ENCODE measurements at regions not wholly inside any gene's neighbourhood (a gene's known extent, or its start where the extent isn't known, plus 50 kb on each side); places are given as distances from the start of the nearest gene placed in this dataset.

- no peaks in the 10 kb centered on the region for H3K9me3 ChIP-seq
- TF ChIP-seq TCF12 (IDR thresholded peaks at IDR 0.05) (no peak), ELF1 (IDR thresholded peaks at IDR 0.05) (no peak), GATA2 (CRISPR knock-in tag; IDR thresholded peaks at IDR 0.05) (no peak), NRF1 (IDR thresholded peaks at IDR 0.05; ENCODE audit: low read depth, low read length) (no peak), FOXM1 (IDR thresholded peaks at IDR 0.05; ENCODE audit: low read depth) (no peak), RXRA (IDR thresholded peaks at IDR 0.05; ENCODE audit: borderline replicate concordance, low read depth) (no peak), EZH2phosphoT487 (IDR thresholded peaks at IDR 0.05; ENCODE audit: borderline replicate concordance, low read depth) (no peak), USF2 (IDR thresholded peaks at IDR 0.05; ENCODE audit: borderline replicate concordance, low read depth, low read length) (no peak), NFIC (IDR thresholded peaks at IDR 0.05; ENCODE audit: borderline replicate concordance) (no peak), YY1 (IDR thresholded peaks at IDR 0.05; ENCODE audit: low read depth) (no peak), MEF2A (IDR thresholded peaks at IDR 0.05; ENCODE audit: borderline replicate concordance, low read depth) (no peak), CHD2 (IDR thresholded peaks at IDR 0.05; ENCODE audit: low read length, partially characterized antibody) (no peak), RFX5 (IDR thresholded peaks at IDR 0.05; ENCODE audit: low read length) (no peak)
- no peaks in the 10 kb centered on the region for H3K36me3 ChIP-seq (replicated peaks in 1 of 2; ENCODE audit: control insufficient read depth in 1 of 2, insufficient read depth in 2 of 2, low read length in 1 of 2)
- 95% methylated on average over 1 of the region's 1 CpG for WGBS (ENCODE audit: low lambda C conversion rate)
- H4K20me1 ChIP-seq (ENCODE audit: insufficient read depth) = no peaks in the 10 kb centered on the region
- POLR2A ChIA-PET = no interaction called here
- H3K4me2 ChIP-seq = no peak overlapping the region
- CTCF ChIA-PET = no interaction called here
- no peak overlapping the region for H2AFZ ChIP-seq (ENCODE audit: low read depth)
- no peak for DNase-seq
- H3K79me2 ChIP-seq (ENCODE audit: insufficient read depth) = no peaks in the 10 kb centered on the region
- no peaks in the 10 kb centered on the region for H3F3A ChIP-seq (replicated peaks; ENCODE audit: insufficient read depth)
- H3K9me2 ChIP-seq = no peaks in the 10 kb centered on the region
- H3K4me3 ChIP-seq (ENCODE audit: low read depth in 2 of 2, low read length in 1 of 2) = no peak overlapping the region
- no peaks in the 10 kb centered on the region for H3K27me3 ChIP-seq (ENCODE audit: insufficient read depth)
- H3K4me1 ChIP-seq (ENCODE audit: control insufficient read depth in 1 of 2, insufficient read depth in 2 of 2, low read depth in 1 of 2, low read length in 1 of 2) = peaks cover 5 to 8% of the 10 kb centered on the region in 2 experiments; a peak in 3 of 4 replicates
- no peak overlapping the region for H3K9ac ChIP-seq
- no peak overlapping the region for H3K27ac ChIP-seq (ENCODE audit: low read depth in 2 of 2, low read length in 1 of 2)
Observed at GRCh38 chr6:22095836-22096235, 201.0 kb downstream of the PRL start.

DNA sequence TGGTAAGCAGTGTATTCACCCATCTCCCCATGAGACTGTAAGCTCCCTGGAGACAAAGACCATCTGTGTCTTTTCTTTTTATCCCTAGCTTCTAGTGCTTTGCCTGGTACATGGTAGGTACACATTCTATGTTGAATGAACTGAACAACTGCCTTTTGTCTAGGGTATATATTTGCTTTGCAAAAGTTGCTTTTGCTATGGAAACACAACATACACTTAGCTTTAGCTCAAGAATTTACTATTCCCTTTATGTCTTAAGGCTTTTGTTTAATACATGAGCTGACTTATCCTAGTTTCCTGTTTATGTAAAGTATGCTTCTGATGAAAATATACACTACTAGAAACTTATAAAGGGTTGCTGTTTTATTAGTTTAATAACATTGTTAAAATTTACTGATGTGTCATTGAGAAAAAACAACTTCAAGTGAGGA, 198.2 kb downstream of the PRL start:
- Histone ChIP-seq H4K20me1 (ENCODE audit: insufficient read depth) (no peaks in the 10 kb centered on the region), H3K27me3 (ENCODE audit: insufficient read depth) (no peaks in the 10 kb centered on the region), H3K9ac (no peak overlapping the region), H3K4me3 (ENCODE audit: low read depth in 2 of 2, low read length in 1 of 2) (no peak overlapping the region), H3K4me1 (ENCODE audit: control insufficient read depth in 1 of 2, insufficient read depth in 2 of 2, low read depth in 1 of 2, low read length in 1 of 2) (peaks cover 5 to 8% of the 10 kb centered on the region in 2 experiments; a peak in 3 of 4 replicates), H2AFZ (ENCODE audit: low read depth) (no peak overlapping the region), H3K4me2 (no peak overlapping the region), H3K79me2 (ENCODE audit: insufficient read depth) (no peaks in the 10 kb centered on the region), H3K27ac (ENCODE audit: low read depth in 2 of 2, low read length in 1 of 2) (no peak overlapping the region; a peak in 1 of 4 replicates), H3K9me3 (no peaks in the 10 kb centered on the region), H3K36me3 (replicated peaks in 1 of 2; ENCODE audit: control insufficient read depth in 1 of 2, insufficient read depth in 2 of 2, low read length in 1 of 2) (peaks cover 0 to 5% of the 10 kb centered on the region in 2 experiments), H3F3A (replicated peaks; ENCODE audit: insufficient read depth) (no peaks in the 10 kb centered on the region), H3K9me2 (no peaks in the 10 kb centered on the region)
- no peak for DNase-seq
- TF ChIP-seq SMC3 (IDR thresholded peaks at IDR 0.05; ENCODE audit: low read depth, low read length) (no peak), TAF1 (IDR thresholded peaks at IDR 0.05; ENCODE audit: borderline replicate concordance, low read depth, low read length) (no peak), MEF2A (IDR thresholded peaks at IDR 0.05; ENCODE audit: borderline replicate concordance, low read depth) (no peak), MXI1 (IDR thresholded peaks at IDR 0.05; ENCODE audit: low read depth, low read length) (no peak), POLR2AphosphoS5 (IDR thresholded peaks at IDR 0.05; ENCODE audit: low read depth, low read length) (no peak), RAD21 (IDR thresholded peaks at IDR 0.05; ENCODE audit: low read length) (no peak), GABPA (IDR thresholded peaks at IDR 0.05; ENCODE audit: low read depth) (no peak), YY1 (IDR thresholded peaks at IDR 0.05; ENCODE audit: low read depth) (no peak)
- TF ChIP-seq, protein P1, sequence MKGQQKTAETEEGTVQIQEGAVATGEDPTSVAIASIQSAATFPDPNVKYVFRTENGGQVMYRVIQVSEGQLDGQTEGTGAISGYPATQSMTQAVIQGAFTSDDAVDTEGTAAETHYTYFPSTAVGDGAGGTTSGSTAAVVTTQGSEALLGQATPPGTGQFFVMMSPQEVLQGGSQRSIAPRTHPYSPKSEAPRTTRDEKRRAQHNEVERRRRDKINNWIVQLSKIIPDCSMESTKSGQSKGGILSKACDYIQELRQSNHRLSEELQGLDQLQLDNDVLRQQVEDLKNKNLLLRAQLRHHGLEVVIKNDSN (IDR thresholded peaks at IDR 0.05; ENCODE audit: borderline replicate concordance, low read depth) = no peak
- CTCF ChIA-PET = no interaction called here
- POLR2A ChIA-PET = no interaction called here
